ENCODE measurements at regions not wholly inside any gene's neighbourhood (a gene's known extent, or its start where the extent isn't known, plus 50 kb on each side); places are given as distances from the start of the nearest gene placed in this dataset.

- TF ChIP-seq POLR2A (IDR thresholded peaks at IDR 0.05) (no peak), CTCF (IDR thresholded peaks at IDR 0.05) (no peak)
Observed at GRCh38 chr6:85966828-85967227, 324.1 kb upstream of the SYNCRIP start.

Data from right lobe of liver (tissue), 4 donors.